ENCODE measurements at regions not wholly inside any gene's neighbourhood (a gene's known extent, or its start where the extent isn't known, plus 50 kb on each side); places are given as distances from the start of the nearest gene placed in this dataset.

- H3K27me3 Mint-ChIP-seq, result peaks cover 7 to 13% of the 10 kb centered on the region in 2 donors
- peaks cover 0 to 8% (median 7%) of the 10 kb centered on the region in 5 donors for H3K9me3 Mint-ChIP-seq
- Histone ChIP-seq H3K27ac (ENCODE audit: low read depth, low read length) (no peak overlapping the region), H3K27me3 (ENCODE audit: insufficient read depth, low read length, poor library complexity, severe bottlenecking) (no peaks in the 10 kb centered on the region), H3K4me3 (ENCODE audit: low read length) (no peak overlapping the region), H3K9me3 (ENCODE audit: low read length) (no peaks in the 10 kb centered on the region), H3K4me1 (ENCODE audit: insufficient read depth, low read length) (no peaks in the 10 kb centered on the region), H3K36me3 (ENCODE audit: insufficient read depth, low read length) (no peaks in the 10 kb centered on the region)
- ChIA-PET CTCF (no interaction called here), POLR2A (no interaction called here)
- no peak overlapping the region for H3K27ac Mint-ChIP-seq
- no peaks in the 10 kb centered on the region for H3K4me1 Mint-ChIP-seq
- H3K4me3 Mint-ChIP-seq, result no peak overlapping the region
- no peak for DNase-seq
- H3K36me3 Mint-ChIP-seq, result no peaks in the 10 kb centered on the region
Observed at GRCh38 chr2:2919026-2919425, 458.6 kb downstream of the EIPR1 start.

- Histone ChIP-seq H3K27ac (ENCODE audit: low read depth, low read length) (no peak overlapping the region), H3K4me1 (ENCODE audit: insufficient read depth, low read length) (no peaks in the 10 kb centered on the region), H3K36me3 (ENCODE audit: insufficient read depth, low read length) (no peaks in the 10 kb centered on the region), H3K9me3 (ENCODE audit: low read length) (no peaks in the 10 kb centered on the region), H3K4me3 (ENCODE audit: low read length) (no peak overlapping the region), H3K27me3 (ENCODE audit: insufficient read depth, low read length, poor library complexity, severe bottlenecking) (no peaks in the 10 kb centered on the region)
- Mint-ChIP-seq H3K9me3 (peaks cover 0 to 8% (median 4%) of the 10 kb centered on the region in 5 donors), H3K36me3 (no peaks in the 10 kb centered on the region), H3K4me1 (no peaks in the 10 kb centered on the region), H3K27me3 (peaks cover 4 to 13% of the 10 kb centered on the region in 2 donors), H3K4me3 (no peak overlapping the region), H3K27ac (no peak overlapping the region)
- ChIA-PET POLR2A (no interaction called here), CTCF (no interaction called here)
- no peak for DNase-seq
Observed at GRCh38 chr2:2916621-2917020, 461.0 kb downstream of the EIPR1 start.

DNA sequence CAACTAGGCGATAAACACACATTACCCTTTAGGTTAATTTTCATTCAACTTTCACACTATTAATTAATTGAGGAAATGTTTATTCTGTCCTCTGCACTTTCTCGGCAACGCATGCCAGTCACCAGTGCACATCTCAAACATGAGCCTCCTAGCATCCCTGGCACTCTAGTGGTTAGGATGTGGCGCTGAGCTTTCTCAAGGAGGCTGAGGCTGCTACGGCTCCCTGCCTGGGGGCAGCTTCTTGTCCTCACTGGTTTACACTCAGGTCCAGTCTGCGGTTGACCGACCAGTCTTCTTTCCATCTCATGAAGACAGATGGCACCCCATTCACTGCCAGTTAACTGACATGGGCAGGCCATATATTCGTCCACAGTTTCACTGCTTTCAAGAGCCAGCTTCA, 463.4 kb downstream of the EIPR1 start:
- H3K27ac ChIP-seq (ENCODE audit: low read depth, low read length), result no peak overlapping the region
- no peaks in the 10 kb centered on the region for H3K27me3 ChIP-seq (ENCODE audit: insufficient read depth, low read length, poor library complexity, severe bottlenecking)
- H3K9me3 ChIP-seq (ENCODE audit: low read length), result no peaks in the 10 kb centered on the region
- H3K4me3 ChIP-seq (ENCODE audit: low read length), result no peak overlapping the region
- no peaks in the 10 kb centered on the region for H3K36me3 ChIP-seq (ENCODE audit: insufficient read depth, low read length)
- ChIA-PET CTCF (no interaction called here), POLR2A (no interaction called here)
- Mint-ChIP-seq H3K27me3 (peaks cover 4 to 13% of the 10 kb centered on the region in 2 donors), H3K4me3 (no peak overlapping the region), H3K9me3 (peaks cover 0 to 8% (median 4%) of the 10 kb centered on the region in 5 donors), H3K27ac (no peak overlapping the region), H3K36me3 (no peaks in the 10 kb centered on the region), H3K4me1 (no peaks in the 10 kb centered on the region)
- H3K4me1 ChIP-seq (ENCODE audit: insufficient read depth, low read length), result no peaks in the 10 kb centered on the region
- DNase-seq, result no peak

DNA sequence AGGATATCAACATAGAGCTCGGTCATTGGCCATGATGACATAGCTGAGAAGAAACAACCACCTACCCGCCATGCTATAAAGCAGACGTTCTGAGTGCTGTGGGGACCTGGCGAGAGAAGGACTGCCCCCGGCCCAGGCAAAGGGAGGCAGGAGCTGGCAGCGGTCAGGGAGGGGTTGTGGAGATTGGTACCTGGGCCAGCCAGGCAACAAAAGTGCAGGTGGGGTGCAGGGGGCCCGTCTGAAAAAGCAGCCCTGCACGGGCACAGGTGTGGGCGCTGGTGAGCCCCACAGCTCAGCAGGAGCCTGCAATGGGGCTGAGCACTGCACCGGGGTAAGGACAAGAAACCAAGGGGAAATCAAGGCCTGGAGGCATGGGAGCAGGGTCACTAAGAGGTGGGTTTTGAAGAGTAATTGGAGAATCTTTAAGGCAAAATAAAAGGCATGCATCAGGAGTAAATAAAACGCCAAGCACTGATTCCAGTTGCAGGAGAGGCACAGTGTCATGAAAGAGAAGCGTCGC, 464.0 kb downstream of the EIPR1 start:
- Mint-ChIP-seq H3K4me1 (no peaks in the 10 kb centered on the region), H3K27me3 (peaks cover 4 to 9% of the 10 kb centered on the region in 2 donors), H3K4me3 (no peak overlapping the region), H3K9me3 (peaks cover 0 to 8% (median 4%) of the 10 kb centered on the region in 5 donors), H3K36me3 (no peaks in the 10 kb centered on the region), H3K27ac (no peak overlapping the region)
- H3K27me3 ChIP-seq (ENCODE audit: insufficient read depth, low read length, poor library complexity, severe bottlenecking), result no peaks in the 10 kb centered on the region
- POLR2A ChIA-PET, result no interaction called here
- H3K27ac ChIP-seq (ENCODE audit: low read depth, low read length), result no peak overlapping the region
- DNase-seq, result no peak
- no peaks in the 10 kb centered on the region for H3K36me3 ChIP-seq (ENCODE audit: insufficient read depth, low read length)
- no peaks in the 10 kb centered on the region for H3K9me3 ChIP-seq (ENCODE audit: low read length)
- H3K4me1 ChIP-seq (ENCODE audit: insufficient read depth, low read length), result no peaks in the 10 kb centered on the region
- CTCF ChIA-PET, result no interaction called here
- no peak overlapping the region for H3K4me3 ChIP-seq (ENCODE audit: low read length)

GRCh38 chr2:2912731-2913130, 464.9 kb downstream of the EIPR1 start:
- no peaks in the 10 kb centered on the region for H3K9me3 ChIP-seq (ENCODE audit: low read length)
- H3K27me3 ChIP-seq (ENCODE audit: insufficient read depth, low read length, poor library complexity, severe bottlenecking), result no peaks in the 10 kb centered on the region
- Mint-ChIP-seq H3K4me1 (no peaks in the 10 kb centered on the region), H3K4me3 (no peak overlapping the region), H3K27me3 (peaks cover 3 to 4% of the 10 kb centered on the region in 2 donors), H3K36me3 (no peaks in the 10 kb centered on the region), H3K9me3 (peaks cover 0 to 8% (median 4%) of the 10 kb centered on the region in 5 donors), H3K27ac (no peak overlapping the region)
- CTCF ChIA-PET, result no interaction called here
- DNase-seq, result no peak
- H3K4me3 ChIP-seq (ENCODE audit: low read length), result no peak overlapping the region
- H3K4me1 ChIP-seq (ENCODE audit: insufficient read depth, low read length), result no peaks in the 10 kb centered on the region
- POLR2A ChIA-PET, result no interaction called here
- H3K27ac ChIP-seq (ENCODE audit: low read depth, low read length), result no peak overlapping the region
- H3K36me3 ChIP-seq (ENCODE audit: insufficient read depth, low read length), result no peaks in the 10 kb centered on the region

DNA sequence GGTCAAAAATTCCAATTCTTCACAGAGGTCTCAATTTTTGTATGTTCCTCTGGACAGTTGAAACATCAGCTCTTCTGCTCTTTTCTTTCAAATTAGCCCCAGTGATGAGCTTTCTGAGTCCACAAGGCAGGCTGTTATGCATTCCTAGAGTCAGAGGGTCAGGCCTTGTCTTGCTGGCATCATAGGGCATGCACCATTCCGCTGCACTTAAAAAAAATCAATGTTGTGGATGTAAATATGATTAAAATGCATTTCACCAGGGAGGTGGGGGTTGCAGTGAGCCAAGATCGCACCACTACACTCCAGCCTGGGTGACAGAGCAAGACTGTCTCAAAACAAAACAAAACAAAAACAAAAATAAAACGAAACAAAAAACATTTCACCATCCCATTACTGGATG, 465.3 kb downstream of the EIPR1 start:
- no peaks in the 10 kb centered on the region for H3K4me1 ChIP-seq (ENCODE audit: insufficient read depth, low read length)
- H3K9me3 Mint-ChIP-seq, result peaks cover 0 to 7% (median 4%) of the 10 kb centered on the region in 5 donors
- no peaks in the 10 kb centered on the region for H3K4me1 Mint-ChIP-seq
- ChIA-PET CTCF (no interaction called here), POLR2A (no interaction called here)
- no peaks in the 10 kb centered on the region for H3K27me3 ChIP-seq (ENCODE audit: insufficient read depth, low read length, poor library complexity, severe bottlenecking)
- H3K9me3 ChIP-seq (ENCODE audit: low read length), result no peaks in the 10 kb centered on the region
- H3K27me3 Mint-ChIP-seq, result peaks cover 4 to 7% of the 10 kb centered on the region in 2 donors
- peak overlapping the region in 1 of 8 donors; percentile 2 for H3K27ac Mint-ChIP-seq
- H3K36me3 ChIP-seq (ENCODE audit: insufficient read depth, low read length), result no peaks in the 10 kb centered on the region
- no peak overlapping the region for H3K4me3 Mint-ChIP-seq
- H3K4me3 ChIP-seq (ENCODE audit: low read length), result no peak overlapping the region
- H3K27ac ChIP-seq (ENCODE audit: low read depth, low read length), result no peak overlapping the region
- no peak for DNase-seq
- H3K36me3 Mint-ChIP-seq, result no peaks in the 10 kb centered on the region

- H3K4me3 ChIP-seq (ENCODE audit: low read length), result no peak overlapping the region
- H3K9me3 ChIP-seq (ENCODE audit: low read length), result no peaks in the 10 kb centered on the region
- H3K4me1 ChIP-seq (ENCODE audit: insufficient read depth, low read length), result no peaks in the 10 kb centered on the region
- CTCF ChIA-PET, result no interaction called here
- Mint-ChIP-seq H3K36me3 (no peaks in the 10 kb centered on the region), H3K27me3 (peaks cover 3 to 4% of the 10 kb centered on the region in 2 donors), H3K27ac (no peak overlapping the region), H3K9me3 (no peaks in the 10 kb centered on the region), H3K4me1 (no peaks in the 10 kb centered on the region), H3K4me3 (no peak overlapping the region)
- no peak overlapping the region for H3K27ac ChIP-seq (ENCODE audit: low read depth, low read length)
- no peaks in the 10 kb centered on the region for H3K27me3 ChIP-seq (ENCODE audit: insufficient read depth, low read length, poor library complexity, severe bottlenecking)
- no peak for DNase-seq
- POLR2A ChIA-PET, result no interaction called here
- H3K36me3 ChIP-seq (ENCODE audit: insufficient read depth, low read length), result no peaks in the 10 kb centered on the region
Observed at GRCh38 chr2:2910259-2910658, 467.4 kb downstream of the EIPR1 start.

DNA sequence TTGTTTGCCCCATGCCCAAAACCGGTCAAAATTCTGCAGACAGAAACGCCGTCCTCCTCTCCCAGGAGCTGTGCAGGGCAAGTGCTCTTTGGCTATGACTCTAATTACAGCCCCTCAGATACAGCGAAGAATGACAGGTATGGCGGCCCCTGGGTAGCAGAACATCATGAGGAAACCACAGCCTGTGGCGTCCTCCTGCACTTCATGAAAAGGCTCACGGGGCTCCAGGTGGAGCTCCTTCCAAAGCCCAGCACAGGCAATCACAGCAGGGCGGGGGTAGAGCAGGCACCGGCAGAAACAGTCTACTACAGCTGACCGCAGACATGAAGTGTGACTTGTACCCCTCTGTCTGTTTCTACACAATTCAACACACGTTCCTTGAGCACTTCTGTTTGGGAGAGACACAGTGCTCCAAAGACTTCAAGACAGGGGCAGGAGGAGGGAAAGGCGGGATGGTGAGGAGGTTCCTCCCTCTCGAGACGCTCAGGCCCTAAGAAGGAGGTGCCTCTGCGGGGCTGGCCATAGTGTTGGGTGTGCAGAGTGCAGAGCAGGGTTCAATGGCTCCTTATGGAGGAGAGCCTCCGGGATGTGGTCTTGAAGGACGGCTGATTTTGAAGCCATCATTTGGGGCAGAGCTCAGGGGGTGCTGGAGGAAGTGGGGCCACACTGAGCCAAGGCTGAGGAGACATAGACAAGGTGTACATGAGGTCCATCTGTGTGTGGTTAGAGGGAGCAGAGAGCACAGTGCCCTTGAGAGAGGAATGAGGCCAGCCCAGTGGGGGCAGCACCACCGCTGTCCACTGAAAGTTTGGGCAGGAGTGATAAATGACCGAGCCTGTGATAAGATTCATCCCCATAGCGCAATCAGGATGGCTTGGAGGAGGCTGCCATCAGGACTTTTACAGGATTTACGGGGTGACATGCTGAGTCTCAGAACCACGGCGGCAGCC, 468.3 kb downstream of the EIPR1 start:
- no peak for DNase-seq
- H3K9me3 Mint-ChIP-seq, result no peaks in the 10 kb centered on the region
- H3K4me1 Mint-ChIP-seq, result no peaks in the 10 kb centered on the region
- Histone ChIP-seq H3K36me3 (ENCODE audit: insufficient read depth, low read length) (no peaks in the 10 kb centered on the region), H3K9me3 (ENCODE audit: low read length) (no peaks in the 10 kb centered on the region), H3K4me1 (ENCODE audit: insufficient read depth, low read length) (no peaks in the 10 kb centered on the region), H3K27me3 (ENCODE audit: insufficient read depth, low read length, poor library complexity, severe bottlenecking) (no peaks in the 10 kb centered on the region), H3K27ac (ENCODE audit: low read depth, low read length) (no peak overlapping the region), H3K4me3 (ENCODE audit: low read length) (no peak overlapping the region)
- ChIA-PET CTCF (no interaction called here), POLR2A (no interaction called here)
- peaks cover 3 to 4% of the 10 kb centered on the region in 2 donors for H3K27me3 Mint-ChIP-seq
- H3K36me3 Mint-ChIP-seq, result no peaks in the 10 kb centered on the region
- no peak overlapping the region for H3K4me3 Mint-ChIP-seq
- no peak overlapping the region for H3K27ac Mint-ChIP-seq
